Activated CD4-positive, alpha-beta T cell treated with anti-CD3 and anti-CD28 coated beads, Interleukin-2, amount 50 U/mL, for 48 hours (primary cell): ENCODE measurements at regions not wholly inside any gene's neighbourhood (a gene's known extent, or its start where the extent isn't known, plus 50 kb on each side); places are given as distances from the start of the nearest gene placed in this dataset.
"Not testable (repeated sequence)": the region's sequence is repeated elsewhere in the genome, so short reads cannot be mapped to it uniquely, and the experiment has no call there.

Source experiments
- DNase-seq, 2 experiments: peaks; one replicate each; pipeline ENCODE4 v3.0.0-alpha.2; 2020

DNA sequence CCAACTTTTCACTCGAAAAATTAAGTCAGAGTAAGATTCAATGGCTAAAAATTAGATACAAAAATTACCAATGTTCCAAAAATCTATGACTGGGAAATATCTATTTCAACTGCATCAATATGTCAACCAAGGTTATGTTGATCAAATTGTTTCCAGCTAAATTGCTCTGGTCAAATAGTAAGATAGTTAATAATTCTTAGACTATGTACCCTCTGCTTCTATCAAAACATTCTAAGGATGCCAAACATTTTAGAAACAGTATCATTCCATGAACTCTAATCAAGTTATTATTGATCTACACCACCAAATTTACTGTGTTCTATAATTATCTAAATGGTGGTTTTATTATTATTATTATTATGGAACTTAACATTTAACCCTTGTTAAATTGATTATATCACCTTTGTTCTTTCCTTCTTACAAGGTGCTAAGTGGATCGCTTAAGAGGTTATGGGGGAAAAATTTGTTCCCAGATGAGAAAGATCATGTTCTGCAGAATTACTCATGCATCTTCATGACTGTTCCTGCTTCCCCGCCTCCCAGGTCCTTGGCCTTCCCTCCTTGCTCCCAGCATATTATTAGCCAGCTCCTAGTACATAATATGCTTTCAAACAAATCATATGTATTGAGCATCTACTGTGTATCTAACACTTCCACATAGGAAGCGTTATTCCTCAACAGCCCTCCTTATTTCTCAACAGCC lies 240.5 kb upstream of the KRR1 start:
- DNase-seq, result no peak

DNA sequence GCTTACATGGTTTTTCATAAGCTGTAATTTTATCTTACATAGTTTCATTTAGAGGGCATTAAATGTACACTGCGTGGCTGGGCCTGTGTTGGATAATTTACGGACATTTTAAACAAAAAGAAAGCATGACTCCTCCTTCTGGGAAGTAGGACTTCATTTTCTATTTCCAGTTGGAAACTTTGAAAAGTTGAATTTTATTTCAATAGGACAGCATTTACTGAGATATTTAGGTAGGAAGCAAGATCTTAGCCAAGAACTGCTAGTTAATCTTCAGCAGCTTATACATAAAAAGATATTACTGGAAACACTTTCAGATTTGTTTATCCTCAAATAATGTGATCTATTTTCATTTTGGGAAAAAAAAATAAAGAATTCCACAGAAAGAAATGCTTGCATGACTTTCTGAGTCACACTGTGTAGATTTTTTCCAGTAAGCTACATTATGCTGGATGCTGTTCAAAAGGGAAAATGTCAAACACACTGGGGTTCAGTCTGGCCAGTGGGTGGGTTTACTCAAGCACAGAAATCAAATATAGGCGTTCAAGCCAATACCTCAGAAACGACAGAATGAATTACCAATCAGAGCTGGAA lies 239.4 kb upstream of the KRR1 start:
- no peak for DNase-seq

GRCh38 chr12:75748990-75749389 lies 237.6 kb upstream of the KRR1 start:
- DNase-seq, result not testable (repeated sequence)

DNA sequence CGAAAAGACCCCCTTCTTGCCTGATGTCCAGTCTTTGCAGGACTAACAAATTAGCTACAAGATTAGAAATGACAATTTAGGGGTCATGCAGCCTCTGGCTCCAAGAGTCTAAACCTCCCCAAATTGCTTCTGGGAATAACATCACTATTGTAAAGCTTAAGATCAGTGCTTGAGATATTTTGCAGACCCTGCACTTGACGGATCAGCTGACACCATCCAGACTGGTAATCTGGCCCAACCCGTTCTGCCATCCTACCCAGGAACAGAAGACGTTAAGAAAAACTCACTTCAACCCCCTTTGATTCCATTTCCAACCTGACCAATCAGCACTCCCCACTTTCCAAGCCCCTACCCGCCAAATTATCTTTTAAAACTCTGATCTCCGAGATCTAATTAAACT lies 236.7 kb upstream of the KRR1 start:
- DNase-seq, result no peak

DNA sequence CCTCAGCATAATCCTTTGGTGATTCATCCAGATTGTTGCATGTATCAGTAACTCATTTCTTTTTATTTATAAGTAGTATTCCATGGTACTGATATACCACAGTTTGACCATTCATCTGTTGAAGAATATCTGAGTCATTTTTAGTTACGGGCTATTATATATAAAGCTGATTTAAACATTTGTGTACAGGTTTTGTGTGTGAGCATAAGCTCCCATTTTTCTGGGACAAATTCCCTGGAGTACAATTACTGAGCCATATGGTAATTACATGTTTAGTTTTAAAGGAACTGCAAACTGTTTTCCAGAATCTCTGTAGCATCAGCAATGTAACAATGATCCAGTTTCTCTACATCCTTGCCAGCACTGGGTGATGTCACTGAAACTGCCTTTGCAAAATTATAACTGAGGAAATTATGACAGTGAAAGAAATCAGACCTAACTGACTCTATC lies 236.2 kb upstream of the KRR1 start:
- no peak for DNase-seq

DNA sequence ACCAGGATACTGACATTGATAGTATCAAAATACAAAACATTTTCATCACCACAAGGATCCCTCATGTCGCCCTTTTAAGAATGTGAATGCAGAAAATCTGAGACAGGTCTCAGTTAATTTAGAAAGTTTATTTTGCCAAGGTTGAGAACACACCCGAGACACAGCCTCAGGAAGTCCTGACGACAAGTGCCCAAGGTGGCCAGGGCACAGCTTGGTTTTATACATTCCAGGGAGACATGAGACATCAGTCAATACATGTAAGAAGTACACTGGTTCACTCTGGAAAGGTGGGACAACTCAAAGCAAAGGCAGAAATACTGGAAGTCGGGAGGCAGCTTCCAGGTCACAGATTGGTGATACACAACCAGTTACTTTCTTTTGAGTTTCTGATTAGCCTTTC lies 235.2 kb upstream of the KRR1 start:
- DNase-seq, result no peak

DNA sequence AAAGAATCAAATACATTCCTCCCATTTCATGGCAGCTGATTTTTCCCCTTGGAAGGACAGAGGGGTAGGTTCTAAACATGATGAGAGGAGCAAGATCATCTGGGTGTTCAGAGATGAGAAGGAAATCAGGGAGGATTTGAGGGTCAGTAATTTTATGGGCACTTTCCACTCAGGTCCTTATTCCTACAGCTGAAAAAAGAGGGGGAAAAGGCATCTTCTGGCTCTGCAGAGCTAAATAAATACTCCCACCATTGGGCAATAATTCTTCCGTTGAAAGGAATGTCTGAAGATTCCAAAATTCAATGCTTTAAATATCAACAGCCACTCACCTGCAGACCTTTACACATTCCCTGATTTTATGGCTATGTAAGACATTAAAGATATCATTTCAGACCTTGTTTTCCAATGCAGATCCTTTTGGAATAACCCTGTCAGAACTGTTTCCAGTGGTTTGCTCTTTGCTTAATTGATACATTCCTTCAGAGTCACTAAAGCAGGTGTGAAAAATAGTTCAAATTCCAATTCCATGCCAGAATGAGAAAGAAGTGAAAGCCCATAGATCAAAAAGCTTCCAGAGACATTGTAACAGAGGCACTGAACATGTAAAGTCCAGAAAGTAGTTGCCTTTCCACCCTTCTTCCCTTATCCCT lies 233.3 kb upstream of the KRR1 start:
- DNase-seq, result no peak

DNA sequence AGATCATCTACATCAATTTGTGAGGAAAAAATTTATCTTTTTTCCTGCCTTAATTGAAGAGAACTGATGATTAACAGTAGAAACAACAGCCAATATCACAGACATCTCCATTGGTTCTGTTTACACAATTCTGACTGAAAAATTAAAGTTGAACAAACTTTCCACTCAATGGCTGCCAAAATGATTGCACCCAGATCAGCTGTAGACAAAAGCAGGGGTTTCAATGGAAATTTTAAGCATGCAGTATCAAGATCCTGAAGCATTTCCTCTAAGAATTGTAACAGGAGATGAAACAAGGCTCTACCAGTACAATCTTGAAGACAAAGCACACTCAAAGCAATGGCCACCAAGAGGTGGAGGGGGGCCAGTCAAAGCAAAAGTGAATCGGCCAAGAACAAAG lies 231.6 kb upstream of the KRR1 start:
- DNase-seq, result no peak

GRCh38 chr12:75742048-75742447 lies 230.6 kb upstream of the KRR1 start:
- no peak for DNase-seq

DNA sequence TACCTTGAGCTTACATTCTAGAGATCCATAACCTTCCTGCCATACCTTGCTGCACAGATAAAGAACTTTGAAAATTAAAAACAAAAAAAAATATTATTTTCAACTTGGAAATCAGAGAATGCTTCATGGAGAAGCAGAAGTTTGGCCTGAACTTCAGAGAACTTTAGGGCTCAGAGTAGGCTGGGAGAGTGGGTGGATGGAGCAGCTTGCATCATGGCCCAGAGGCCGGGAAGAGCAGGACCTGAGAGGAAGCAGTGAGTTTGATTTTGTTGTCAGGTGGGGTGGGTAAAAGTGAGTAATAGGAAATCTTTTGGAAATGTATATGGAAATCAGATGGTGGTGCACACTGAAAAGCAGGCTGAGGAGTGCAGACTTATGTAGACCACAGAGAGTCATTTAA lies 228.5 kb upstream of the KRR1 start:
- no peak for DNase-seq

GRCh38 chr12:75739098-75739497 lies 227.7 kb upstream of the KRR1 start:
- not testable (repeated sequence) for DNase-seq

- peak; percentile 33 to 52 for DNase-seq
These were observed 227.1 kb upstream of the KRR1 start for GRCh38 chr12:75738486-75738885.

DNA sequence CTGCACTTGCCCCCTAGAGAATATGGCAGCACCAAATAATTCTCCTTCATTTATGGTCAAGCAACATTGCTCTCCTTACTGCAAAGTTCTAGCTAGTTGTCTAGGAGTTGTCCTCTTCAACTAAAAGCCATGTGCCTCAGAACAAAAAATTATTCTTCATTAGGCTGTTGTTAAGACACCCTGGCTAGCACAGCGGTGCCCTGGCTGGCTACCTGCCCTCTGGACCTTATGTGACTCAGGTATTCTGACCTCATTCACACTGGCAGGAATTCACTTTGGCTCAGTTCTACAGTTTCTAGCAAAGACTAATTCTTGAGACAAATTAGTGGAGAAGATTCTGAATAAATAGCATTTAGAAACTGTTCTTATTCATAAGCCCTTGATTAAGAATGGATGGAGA lies 224.4 kb upstream of the KRR1 start:
- no peak for DNase-seq

DNA sequence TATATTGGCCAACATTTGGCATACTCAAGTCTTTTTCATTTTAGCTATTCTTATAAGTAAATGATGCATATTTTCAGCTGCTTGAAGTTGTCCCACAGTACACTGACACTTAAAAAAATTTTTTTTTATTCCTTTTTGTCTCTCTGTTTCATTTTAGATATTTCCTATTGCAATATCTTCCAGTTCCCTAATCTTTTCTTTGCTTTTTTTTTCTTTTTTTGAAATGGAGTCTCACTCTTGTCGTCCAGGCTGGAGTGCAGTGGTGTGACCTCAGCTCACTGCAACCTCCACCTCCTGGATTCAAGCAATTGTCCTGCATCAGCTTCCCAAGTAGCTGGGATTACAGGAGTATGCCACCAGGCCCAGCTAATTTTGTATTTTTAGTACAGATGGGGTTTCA lies 217.4 kb upstream of the KRR1 start:
- no peak for DNase-seq

GRCh38 chr12:75727577-75727976 lies 216.2 kb upstream of the KRR1 start:
- DNase-seq, result no peak

DNA sequence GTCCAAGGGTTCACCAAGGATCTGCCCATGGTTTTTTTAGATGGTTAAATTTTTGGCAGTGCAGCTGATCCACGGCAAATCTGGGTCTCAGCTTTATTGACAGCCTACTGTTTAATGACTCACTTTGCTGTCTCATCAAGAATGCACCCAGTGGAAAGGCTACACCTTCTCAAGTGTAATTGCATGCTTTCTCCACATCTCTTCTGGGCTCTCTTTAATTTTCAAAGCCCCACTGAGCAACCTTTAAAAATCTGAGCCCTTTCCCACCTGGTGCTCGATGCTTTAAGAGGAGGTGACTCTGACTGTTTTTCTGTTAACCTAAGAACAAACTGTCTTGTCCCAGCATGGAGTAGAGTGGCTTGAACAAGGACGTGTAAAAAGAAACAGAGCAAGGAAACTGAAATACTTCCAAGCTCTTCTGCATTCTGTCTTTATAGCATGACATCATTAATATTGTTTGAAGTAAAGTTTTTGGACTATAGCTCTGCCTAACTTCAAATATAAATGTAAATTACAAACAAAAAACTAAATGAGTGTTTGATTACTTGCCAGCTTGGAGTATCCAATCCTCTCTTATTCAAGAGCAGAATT lies 214.2 kb upstream of the KRR1 start:
- no peak for DNase-seq

GRCh38 chr12:75724928-75725312 lies 213.5 kb upstream of the KRR1 start:
- no peak for DNase-seq

DNA sequence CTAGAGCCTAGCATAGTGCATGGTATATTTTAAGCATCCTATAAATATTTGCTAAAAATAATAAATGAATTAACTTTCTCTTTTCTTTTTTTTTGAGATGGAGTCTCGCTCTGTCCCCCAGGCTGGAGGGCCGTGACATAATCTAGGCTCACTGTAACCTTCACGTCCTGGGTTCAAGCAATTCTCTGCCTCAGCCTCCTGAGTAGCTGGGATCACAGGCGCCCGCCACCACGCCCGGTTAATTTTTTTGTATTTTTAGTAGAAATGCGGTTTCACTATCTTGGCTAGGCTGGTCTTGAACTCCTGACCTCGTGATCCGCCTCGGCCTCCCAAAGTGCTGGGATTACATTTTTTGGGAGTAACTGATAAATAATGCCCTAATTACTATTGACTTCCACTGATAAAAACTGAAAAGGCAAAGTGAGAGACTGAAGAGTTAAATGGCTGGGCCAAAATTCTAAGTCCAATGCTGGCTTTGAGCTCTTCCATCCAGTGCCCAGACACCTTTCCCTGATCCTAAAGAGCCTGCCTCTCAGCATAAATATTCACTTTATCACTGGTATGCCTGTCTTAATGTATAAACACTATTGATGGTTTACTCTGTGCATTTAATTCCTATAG lies 213.0 kb upstream of the KRR1 start:
- no peak for DNase-seq

DNA sequence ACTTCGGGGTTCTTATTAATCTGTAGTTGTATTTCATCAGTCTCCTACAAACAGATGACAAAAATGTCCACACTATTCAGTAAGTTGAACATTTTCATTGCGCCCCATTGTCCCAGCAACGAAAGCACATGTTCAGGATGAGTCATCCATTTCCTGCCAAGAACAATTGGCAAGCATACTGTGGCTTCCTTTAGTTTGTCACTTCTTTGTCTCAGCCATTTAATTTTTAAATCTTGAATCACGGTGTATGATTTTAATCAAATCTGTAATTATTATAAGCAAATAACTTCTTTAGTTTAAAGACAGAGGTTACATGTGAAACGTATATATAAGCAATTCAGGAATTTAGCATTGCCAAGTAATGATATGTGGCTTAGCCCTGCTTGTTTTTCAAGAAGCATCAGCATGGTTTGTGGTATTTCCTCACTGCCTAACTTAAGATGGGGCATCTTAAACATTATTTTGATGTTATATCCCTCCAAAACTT lies 211.3 kb upstream of the KRR1 start:
- peak; percentile 9 to 27 for DNase-seq

DNA sequence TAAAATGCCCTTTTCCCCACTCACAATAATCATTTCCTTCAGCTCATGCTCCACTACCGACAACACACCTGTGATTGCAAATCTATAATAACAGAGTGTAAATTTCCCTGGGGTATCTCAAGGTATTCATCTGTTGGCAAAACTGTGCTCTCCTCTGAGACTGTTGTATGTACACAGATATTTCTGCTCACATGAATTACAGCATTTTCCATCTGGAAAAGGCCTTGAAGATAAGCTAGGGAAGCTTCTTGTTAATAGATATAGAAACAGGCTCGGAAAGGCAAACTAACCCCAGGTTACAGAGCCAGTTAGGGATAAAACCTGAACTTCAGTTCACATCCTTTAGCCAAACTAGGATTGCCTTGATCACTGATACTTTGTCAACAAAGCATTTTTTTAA lies 210.4 kb upstream of the KRR1 start:
- no peak for DNase-seq

DNA sequence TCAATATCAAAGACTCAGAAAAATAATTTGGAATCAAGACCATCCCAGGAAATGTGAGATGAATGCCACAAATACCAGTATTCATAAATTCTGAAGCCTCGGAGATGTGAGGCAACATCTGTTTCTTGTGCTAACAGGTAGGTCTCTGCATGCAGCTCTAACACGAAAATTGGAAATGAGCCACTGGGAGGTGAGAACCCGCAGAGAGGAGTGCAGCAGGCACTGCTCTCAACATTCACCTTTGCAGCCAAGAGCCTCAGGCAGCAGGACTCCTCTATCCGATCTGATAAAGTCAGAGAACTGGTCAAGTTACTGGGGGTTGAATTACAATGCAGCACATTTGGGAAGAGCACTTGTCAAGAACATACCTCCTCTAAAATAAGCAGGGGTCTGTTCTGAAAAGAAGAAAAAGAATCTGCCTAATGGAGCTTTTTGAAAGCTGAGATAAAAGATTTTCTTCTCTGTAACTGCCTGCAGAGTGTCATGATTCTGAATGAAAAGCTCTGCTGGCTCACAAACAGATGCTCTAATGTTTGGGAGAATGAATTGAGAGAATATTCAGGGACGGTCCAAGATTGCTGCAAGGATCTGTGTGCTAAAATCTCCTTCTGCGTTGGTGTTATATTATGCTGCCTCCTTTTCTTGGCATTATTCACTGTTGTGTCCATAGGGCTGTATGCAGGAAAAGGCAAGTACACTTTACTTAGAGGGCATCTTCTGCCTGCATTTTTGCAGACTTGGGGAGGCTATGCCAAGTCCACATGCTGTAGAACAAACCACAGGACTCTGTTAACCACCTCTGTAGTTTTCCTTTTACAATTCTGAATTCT lies 209.6 kb upstream of the KRR1 start:
- DNase-seq, result no peak

- DNase-seq, result no peak
These were observed 206.5 kb upstream of the KRR1 start for GRCh38 chr12:75717902-75718301.
